HCT116 (cell line): ENCODE measurements at regions not wholly inside any gene's neighbourhood (a gene's known extent, or its start where the extent isn't known, plus 50 kb on each side); places are given as distances from the start of the nearest gene placed in this dataset.

Experiments used
- ATAC-seq: fragments of 200-7000 bp; cut with Tn5 transposase; 2 replicates; pipeline ENCODE4 v1.9.1; 2020; ENCODE audit warnings: mild to moderate bottlenecking, moderate library complexity
- BruUV-seq: library from RNA; stranded (reverse); fragments of 400-500 nt; replicated peaks from 2 replicates; lab custom pipeline; 2021; lab: Mats Ljungman, UMichigan
- CTCF ChIA-PET: fragments of 300-600 bp; sonication (Branson Sonifier 250); formaldehyde crosslinking; loops from one replicate; lab custom pipeline; 2021; ENCODE audit warnings: antibody characterized with exemption; lab: Charles Lee
- POLR2A ChIA-PET: fragments of 300-600, 350-600 bp; sonication (Branson Sonifier 250); formaldehyde crosslinking; loops from one replicate; lab custom pipeline; 2021; ENCODE audit warnings: antibody characterized with exemption; lab: Charles Lee
- RAD21 ChIA-PET, 2 experiments: fragments of 300-600 bp; sonication (Branson Sonifier 250); formaldehyde crosslinking; loops; one replicate each; lab custom pipeline; 2023; ENCODE audit warnings: low total read pairs in 2 of 2; ENCODE audit not compliant: uncharacterized antibody in 2 of 2, unreplicated experiment in 2 of 2, low non-redundant PET in 1 of 2; lab: Charles Lee
- DNase-seq: peaks from one replicate; pipeline ENCODE4 v3.0.0-alpha.2; 2010; ENCODE audit warnings: low read depth, low spot score
- H2AFZ ChIP-seq: fragments of 200-600 bp; shearing (Covaris generic), sonication (generic); 2 replicates; pipeline ENCODE4 v1.6.1; 2017; ENCODE audit warnings: low read depth, mixed run types, mixed read lengths, antibody characterized with exemption, low read length; ENCODE audit not compliant: poor library complexity, severe bottlenecking
- H3K27ac ChIP-seq: 2 replicates; pipeline ENCODE4 v1.5.1; 2012; ENCODE audit warnings: low read depth, low read length
- H3K27me3 ChIP-seq: fragments of 200-600 bp; sonication (generic); 2 replicates; pipeline ENCODE4 v1.6.1; 2016; ENCODE audit warnings: mixed run types, low read length, mixed read lengths; ENCODE audit not compliant: insufficient read depth
- H3K36me3 ChIP-seq, 2 experiments: fragments of 200-500 bp in 1 of 2; fragments of 200-600 bp in 1 of 2; sonication (Bioruptor generic) in 1 of 2; sonication (generic) in 1 of 2; 2 replicates each; pipeline versions ENCODE4 v1.5.1 to v1.6.1; 2014 to 2016; ENCODE audit warnings: low read length in 2 of 2, inconsistent platforms in 1 of 2, mixed read lengths in 1 of 2, mixed run types in 1 of 2; ENCODE audit not compliant: insufficient read depth in 2 of 2, control insufficient read depth in 1 of 2
- H3K4me1 ChIP-seq, 2 experiments: fragments of 200-600 bp in 1 of 2; sonication (generic) in 1 of 2; 2 replicates each; pipeline versions ENCODE4 v1.5.1 to v1.6.1; 2012 to 2017; ENCODE audit warnings: low read length in 2 of 2, inconsistent platforms in 1 of 2, mild to moderate bottlenecking in 1 of 2, mixed read lengths in 1 of 2, mixed run types in 1 of 2, moderate library complexity in 1 of 2; ENCODE audit not compliant: insufficient read depth in 2 of 2, control insufficient read depth in 1 of 2
- H3K4me2 ChIP-seq: fragments of 200-600 bp; sonication (generic); 2 replicates; pipeline ENCODE4 v1.6.1; 2017; ENCODE audit warnings: mixed run types, low read length, mixed read lengths
- H3K4me3 ChIP-seq, 2 experiments: fragments of 200-600 bp in 1 of 2; sonication (generic) in 1 of 2; replicated peaks in 1 of 2; 2 replicates each; pipeline ENCODE4 v1.5.1; 2011 to 2016; ENCODE audit warnings: low read length in 2 of 2, control low read depth in 1 of 2, low read depth in 1 of 2, mild to moderate bottlenecking in 1 of 2, mixed read lengths in 1 of 2, mixed run types in 1 of 2
- H3K79me2 ChIP-seq: fragments of 200-600 bp; sonication (generic); 2 replicates; pipeline ENCODE4 v1.6.1; 2017; ENCODE audit warnings: mild to moderate bottlenecking, mixed run types, low read length, moderate library complexity, mixed read lengths; ENCODE audit not compliant: insufficient read depth
- H3K9ac ChIP-seq: fragments of 200-600 bp; sonication (generic); 2 replicates; pipeline ENCODE4 v1.6.1; 2016; ENCODE audit warnings: low read length, mixed read lengths
- H3K9me2 ChIP-seq: fragments of 200-600 bp; sonication (generic), shearing (Covaris generic); 2 replicates; pipeline ENCODE4 v1.6.1; 2017; ENCODE audit warnings: mixed run types, mild to moderate bottlenecking, moderate library complexity; ENCODE audit not compliant: insufficient read depth
- H3K9me3 ChIP-seq, 2 experiments: fragments of 200-500 bp in 1 of 2; fragments of 200-600 bp in 1 of 2; sonication (Bioruptor generic) in 1 of 2; sonication (generic) in 1 of 2; 2 replicates each; pipeline ENCODE4 v1.6.1; 2014 to 2017; ENCODE audit warnings: low read length in 2 of 2, mixed read lengths in 2 of 2, inconsistent platforms in 1 of 2, low read depth in 1 of 2, mild to moderate bottlenecking in 1 of 2, mixed run types in 1 of 2, moderate library complexity in 1 of 2; ENCODE audit not compliant: control insufficient read depth in 1 of 2, insufficient read depth in 1 of 2
- H4K20me1 ChIP-seq: fragments of 200-600 bp; sonication (generic), shearing (Covaris generic); 2 replicates; pipeline ENCODE4 v1.6.1; 2017; ENCODE audit warnings: mixed run types, mild to moderate bottlenecking, moderate library complexity; ENCODE audit not compliant: insufficient read depth
- CEBPB ChIP-seq: IDR thresholded peaks from 2 replicates; pipeline ENCODE4 v1.6.1; 2012; ENCODE audit warnings: low read depth
- CTCF ChIP-seq, 3 experiments: fragments of 200-600 bp in 1 of 3; sonication (generic) in 1 of 3; IDR thresholded peaks in 2 of 3; conservative IDR thresholded peaks in 1 of 3; 2 replicates each; pipeline ENCODE4 v1.5.1; 2012 to 2017; ENCODE audit warnings: low read depth in 2 of 3, low read length in 2 of 3, antibody characterized with exemption in 1 of 3, borderline replicate concordance in 1 of 3, control low read depth in 1 of 3, mild to moderate bottlenecking in 1 of 3, mixed read lengths in 1 of 3, mixed run types in 1 of 3, moderate library complexity in 1 of 3; ENCODE audit not compliant: insufficient read depth in 1 of 3
- ELF1 ChIP-seq: IDR thresholded peaks from 2 replicates; pipeline ENCODE4 v1.6.1; 2012; ENCODE audit warnings: low read depth, borderline replicate concordance
- EZH2phosphoT487 ChIP-seq: fragments of 200-600 bp; IDR thresholded peaks from 2 replicates; pipeline ENCODE4 v1.6.1; 2018; ENCODE audit warnings: antibody characterized with exemption, borderline replicate concordance
- POLR2A ChIP-seq: IDR thresholded peaks from 2 replicates; pipeline ENCODE4 v1.7.0; 2011; ENCODE audit warnings: borderline replicate concordance; ENCODE audit not compliant: insufficient read depth, insufficient read length; ENCODE audit errors: extremely low read depth
- REST ChIP-seq: IDR thresholded peaks from 2 replicates; pipeline ENCODE4 v1.6.1; 2012; ENCODE audit warnings: low read depth
- SIN3A ChIP-seq: IDR thresholded peaks from 2 replicates; pipeline ENCODE4 v1.6.1; 2012; ENCODE audit warnings: low read depth
- ZBTB33 ChIP-seq: IDR thresholded peaks from 2 replicates; pipeline ENCODE4 v1.6.1; 2011; ENCODE audit warnings: mild to moderate bottlenecking, low read length, moderate library complexity; ENCODE audit not compliant: insufficient replicate concordance; ENCODE audit errors: extremely low read depth
- ZFX ChIP-seq: fragments of 450-650 bp; IDR thresholded peaks from 2 replicates; pipeline ENCODE4 v1.6.1; 2017
- ZNF274 ChIP-seq: fragments of 200-500 bp; sonication (Bioruptor generic); IDR thresholded peaks from 2 replicates; pipeline ENCODE4 v1.6.1; 2014; ENCODE audit warnings: mild to moderate bottlenecking, low read depth, low read length, inconsistent platforms
- intact Hi-C: fragments of 100-400 bp; cut with micrococcal nuclease; formaldehyde crosslinking; loops from 2 replicates; pipeline ENCODE4 v1.10.0; 2022

GRCh38 chr1:118659646-118660045 lies 328.5 kb downstream of the TBX15 start:
- TF ChIP-seq CEBPB, result no peak
- TF ChIP-seq ELF1, result no peak
- TF ChIP-seq EZH2phosphoT487, result no peak
- TF ChIP-seq CTCF (IDR thresholded peaks at IDR 0.05 in 2 of 3, conservative IDR thresholded peaks at IDR 0.05 in 1 of 3; ENCODE audit: borderline replicate concordance in 1 of 3, insufficient read depth in 1 of 3, low read depth in 2 of 3, low read length in 2 of 3), result no peak
- no peak for TF ChIP-seq ZNF274
- TF ChIP-seq SIN3A, result no peak
- CTCF ChIA-PET, result no interaction called here
- POLR2A ChIA-PET, result no interaction called here

GRCh38 chr1:118650107-118650807 lies 337.9 kb downstream of the TBX15 start:
- Histone ChIP-seq H3K27ac (no peak overlapping the region), H2AFZ (no peak overlapping the region), H3K79me2 (no peaks in the 10 kb centered on the region), H3K4me1 (no peaks in the 10 kb centered on the region), H3K4me2 (no peak overlapping the region), H3K9me3 (peaks cover 0 to 4% of the 10 kb centered on the region in 2 experiments; a peak in 1 of 4 replicates), H3K9me2 (no peaks in the 10 kb centered on the region), H3K9ac (no peak overlapping the region), H3K4me3 (no peak overlapping the region), H4K20me1 (no peaks in the 10 kb centered on the region; the same call in 1 of the 2 replicates), H3K27me3 (no peaks in the 10 kb centered on the region), H3K36me3 (no peaks in the 10 kb centered on the region)
- BruUV-seq, result no TSS peak
- DNase-seq (no peak), ATAC-seq (no peak)
- ChIA-PET CTCF (no interaction called here), RAD21 (interaction anchor here in 1 of 2 experiments (0.7 kb wide), 1 partner anchor 227 kb away, joined by 3 read pairs; no protein-coding TSS in a partner anchor), POLR2A (no interaction called here)
- intact Hi-C loops, result loop anchor here (10.0 kb wide), 1 partner anchor 45 kb away; no protein-coding TSS in a partner anchor
- TF ChIP-seq REST, result no peak
- TF ChIP-seq CEBPB, result no peak
- no peak for TF ChIP-seq ZBTB33
- TF ChIP-seq POLR2A, result no peak
- no peak for TF ChIP-seq ZFX

More at GRCh38 chr1:118659646-118660045, 328.5 kb downstream of the TBX15 start:
- Histone ChIP-seq H3K9ac (no peak overlapping the region), H3K4me3 (no peak overlapping the region), H4K20me1 (no peaks in the 10 kb centered on the region), H3K4me1 (no peaks in the 10 kb centered on the region), H2AFZ (no peak overlapping the region), H3K36me3 (no peaks in the 10 kb centered on the region), H3K9me2 (no peaks in the 10 kb centered on the region), H3K79me2 (no peaks in the 10 kb centered on the region), H3K27ac (no peak overlapping the region), H3K9me3 (peaks cover 0 to 5% of the 10 kb centered on the region in 2 experiments; a peak in 2 of 4 replicates), H3K4me2 (no peak overlapping the region), H3K27me3 (no peaks in the 10 kb centered on the region)
- RAD21 ChIA-PET, result no interaction called here
- ATAC-seq (no peak), DNase-seq (no peak)
- intact Hi-C loops, result loop anchor here (10.0 kb wide), 1 partner anchor 55 kb away; no protein-coding TSS in a partner anchor
- BruUV-seq, result no TSS peak
